ENCODE measurements at regions not wholly inside any gene's neighbourhood (a gene's known extent, or its start where the extent isn't known, plus 50 kb on each side); places are given as distances from the start of the nearest gene placed in this dataset.

DNA sequence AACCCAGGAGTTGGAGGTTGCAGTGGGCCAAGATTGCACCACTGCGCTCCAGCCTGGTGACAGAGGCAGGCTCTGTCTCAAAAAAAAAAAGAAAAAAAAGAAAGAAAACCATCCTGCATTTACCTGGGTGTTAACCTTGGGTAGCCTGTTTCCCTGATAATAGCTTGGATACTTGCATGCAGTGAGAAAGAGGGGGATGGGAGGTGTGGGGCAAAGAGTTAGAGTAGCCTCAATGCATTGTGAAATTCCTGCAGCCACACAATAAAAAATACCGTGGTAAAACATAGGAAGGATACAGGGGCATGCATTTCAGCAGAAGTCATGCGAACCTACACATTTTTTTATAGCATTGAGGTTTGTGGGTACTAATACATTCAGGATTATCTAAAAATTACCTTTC, 76.6 kb upstream of the ZNF516 start:
- TF ChIP-seq POLR2A (IDR thresholded peaks at IDR 0.05; ENCODE audit: low read depth, low read length): no peak
- TF ChIP-seq, protein P1, sequence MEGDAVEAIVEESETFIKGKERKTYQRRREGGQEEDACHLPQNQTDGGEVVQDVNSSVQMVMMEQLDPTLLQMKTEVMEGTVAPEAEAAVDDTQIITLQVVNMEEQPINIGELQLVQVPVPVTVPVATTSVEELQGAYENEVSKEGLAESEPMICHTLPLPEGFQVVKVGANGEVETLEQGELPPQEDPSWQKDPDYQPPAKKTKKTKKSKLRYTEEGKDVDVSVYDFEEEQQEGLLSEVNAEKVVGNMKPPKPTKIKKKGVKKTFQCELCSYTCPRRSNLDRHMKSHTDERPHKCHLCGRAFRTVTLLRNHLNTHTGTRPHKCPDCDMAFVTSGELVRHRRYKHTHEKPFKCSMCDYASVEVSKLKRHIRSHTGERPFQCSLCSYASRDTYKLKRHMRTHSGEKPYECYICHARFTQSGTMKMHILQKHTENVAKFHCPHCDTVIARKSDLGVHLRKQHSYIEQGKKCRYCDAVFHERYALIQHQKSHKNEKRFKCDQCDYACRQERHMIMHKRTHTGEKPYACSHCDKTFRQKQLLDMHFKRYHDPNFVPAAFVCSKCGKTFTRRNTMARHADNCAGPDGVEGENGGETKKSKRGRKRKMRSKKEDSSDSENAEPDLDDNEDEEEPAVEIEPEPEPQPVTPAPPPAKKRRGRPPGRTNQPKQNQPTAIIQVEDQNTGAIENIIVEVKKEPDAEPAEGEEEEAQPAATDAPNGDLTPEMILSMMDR (conservative IDR thresholded peaks at IDR 0.05; ENCODE audit: low read depth, low read length): no peak
- TF ChIP-seq CEBPB (IDR thresholded peaks at IDR 0.05; ENCODE audit: low read depth, low read length): no peak
- no peak for TF ChIP-seq MAFK (IDR thresholded peaks at IDR 0.05; ENCODE audit: low read depth, low read length)
- TF ChIP-seq SMC3 (IDR thresholded peaks at IDR 0.05; ENCODE audit: low read depth, low read length): no peak

All from IMR-90 (cell line).